HCEC 1CT (cell line): ENCODE measurements at regions not wholly inside any gene's neighbourhood (a gene's known extent, or its start where the extent isn't known, plus 50 kb on each side); places are given as distances from the start of the nearest gene placed in this dataset.

Source experiments
- DNase-seq: peaks from one replicate; pipeline ENCODE4 v3.0.0-alpha.2; 2017

DNA sequence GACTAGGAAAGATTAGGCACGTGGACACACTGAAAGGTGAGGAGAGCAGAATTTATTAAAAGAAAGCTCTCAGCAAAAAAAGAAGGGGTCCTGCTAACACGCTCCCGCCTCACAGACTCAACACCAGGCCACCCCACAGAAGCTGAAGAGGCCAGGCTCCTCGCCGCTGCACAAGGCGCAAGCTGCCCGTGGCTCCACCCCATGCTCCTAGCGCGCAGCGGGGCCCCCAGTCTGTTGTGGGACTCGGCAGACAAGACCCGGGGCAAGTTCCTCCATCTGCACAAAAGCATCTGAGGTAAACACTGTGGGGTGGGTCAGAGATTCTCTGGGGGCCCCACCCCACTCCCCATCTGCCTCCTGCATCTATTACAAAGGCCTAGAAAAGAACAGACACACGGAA lies 1462.4 kb downstream of the EFNB2 start:
- DNase-seq = no peak

DNA sequence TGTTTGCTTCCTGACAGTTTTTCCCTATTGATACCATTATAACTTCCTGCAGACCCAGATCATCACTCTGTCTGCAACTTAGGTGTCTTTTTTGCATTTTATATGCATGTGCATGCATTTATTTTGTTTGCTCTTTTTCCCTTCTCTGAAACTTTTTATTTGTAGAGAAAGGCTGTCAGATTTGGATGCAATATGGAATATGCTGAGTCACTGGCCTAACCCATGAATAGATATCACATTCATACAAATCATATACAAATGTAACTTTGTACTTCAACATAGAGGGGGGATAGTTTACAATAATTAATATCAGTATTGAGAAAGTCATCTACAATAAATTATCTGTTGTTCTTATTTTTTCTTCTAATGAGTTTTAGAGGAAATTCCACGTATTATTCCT lies 1465.0 kb downstream of the EFNB2 start:
- DNase-seq = no peak

DNA sequence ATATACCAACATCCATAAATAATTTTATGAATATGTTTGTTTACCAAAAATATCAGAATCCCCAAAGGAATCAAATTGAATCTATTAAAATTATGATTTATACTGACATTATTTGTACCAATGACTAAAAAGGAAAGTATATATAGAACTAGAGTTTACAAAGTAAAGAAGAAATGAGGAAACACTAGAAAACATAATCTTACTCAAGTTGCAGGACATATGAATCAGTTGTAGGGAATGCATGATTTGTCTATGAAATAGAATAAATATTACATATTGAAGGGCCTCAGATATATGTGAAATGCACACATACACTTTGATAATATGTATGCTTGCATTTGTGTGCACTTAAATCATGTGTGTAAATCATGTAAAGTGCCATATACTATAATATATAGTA lies 1466.4 kb downstream of the EFNB2 start:
- DNase-seq = no peak

DNA sequence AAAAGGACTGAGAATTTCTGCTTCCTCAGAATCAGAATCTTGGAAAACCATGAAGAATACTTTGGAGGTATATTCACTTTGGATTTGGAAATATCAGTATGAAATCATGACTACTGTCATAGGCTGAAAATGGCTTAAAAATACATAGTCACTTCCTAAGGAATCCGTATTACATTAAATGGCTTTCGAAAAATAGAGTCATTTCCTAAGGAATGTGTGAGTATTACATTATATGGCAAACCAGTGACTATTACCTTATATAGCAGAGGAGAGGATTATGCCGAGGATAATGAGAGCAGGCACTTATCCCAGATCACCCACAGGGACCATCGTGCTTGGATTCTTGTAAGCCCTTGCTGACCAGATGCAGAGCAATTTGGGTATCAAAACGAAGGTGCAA lies 1471.8 kb downstream of the EFNB2 start:
- DNase-seq = no peak

DNA sequence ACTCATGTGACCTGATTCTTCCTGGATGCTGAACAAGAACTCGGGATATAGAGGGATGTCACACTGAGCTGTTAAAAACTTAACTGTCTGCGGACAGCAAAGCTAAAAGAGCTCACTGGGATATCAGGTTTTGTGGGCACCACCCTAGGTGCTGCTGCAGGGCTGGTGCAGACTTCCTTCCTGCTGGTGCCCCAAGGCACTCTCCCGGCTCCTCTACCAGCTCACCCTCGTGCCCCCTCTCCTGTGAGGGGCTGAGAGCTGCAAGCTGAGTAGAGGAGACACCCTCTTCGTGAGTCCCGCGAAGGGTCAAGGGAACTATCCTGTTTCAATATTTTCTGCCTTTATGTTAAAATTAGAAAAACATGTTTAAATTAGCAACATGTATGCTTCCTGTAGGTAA lies 1475.7 kb downstream of the EFNB2 start:
- no peak for DNase-seq

DNA sequence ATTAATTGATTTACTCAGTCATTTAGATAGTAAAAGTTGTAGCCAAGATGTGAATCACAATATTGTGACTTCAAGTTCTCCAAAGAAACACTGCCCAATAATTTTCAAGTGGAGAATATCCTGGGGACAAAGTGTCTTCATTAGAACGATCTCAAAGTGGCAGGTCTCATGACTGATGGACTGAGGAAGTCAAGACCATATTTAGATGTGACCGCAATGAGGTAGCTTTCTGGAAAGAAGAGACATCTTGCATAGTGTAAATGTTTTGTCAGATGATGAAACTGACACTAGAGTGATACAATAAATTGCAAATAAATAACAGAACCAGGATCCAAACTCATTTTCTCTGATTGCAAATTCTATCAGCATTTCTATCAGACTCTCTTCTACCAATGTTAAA lies 1476.9 kb downstream of the EFNB2 start:
- no peak for DNase-seq

DNA sequence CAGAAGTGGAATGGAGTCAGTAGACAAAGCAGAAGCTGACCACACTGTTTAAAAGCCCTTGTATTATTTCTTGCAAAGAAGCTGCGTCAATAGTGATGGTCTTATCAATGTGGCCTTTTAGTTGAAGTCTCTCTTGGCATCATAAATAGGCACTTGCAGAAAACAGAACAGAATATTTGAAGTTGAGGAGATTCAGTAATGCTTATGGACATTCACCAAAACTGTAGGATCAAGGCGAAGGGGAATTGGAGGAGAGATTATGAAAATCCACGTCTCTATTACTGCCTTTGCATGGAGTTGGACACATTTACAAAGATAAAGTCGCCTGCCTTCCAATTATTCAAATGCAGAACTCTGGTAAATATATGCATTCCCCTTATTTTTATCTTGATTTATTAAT lies 1482.8 kb downstream of the EFNB2 start:
- DNase-seq = no peak

DNA sequence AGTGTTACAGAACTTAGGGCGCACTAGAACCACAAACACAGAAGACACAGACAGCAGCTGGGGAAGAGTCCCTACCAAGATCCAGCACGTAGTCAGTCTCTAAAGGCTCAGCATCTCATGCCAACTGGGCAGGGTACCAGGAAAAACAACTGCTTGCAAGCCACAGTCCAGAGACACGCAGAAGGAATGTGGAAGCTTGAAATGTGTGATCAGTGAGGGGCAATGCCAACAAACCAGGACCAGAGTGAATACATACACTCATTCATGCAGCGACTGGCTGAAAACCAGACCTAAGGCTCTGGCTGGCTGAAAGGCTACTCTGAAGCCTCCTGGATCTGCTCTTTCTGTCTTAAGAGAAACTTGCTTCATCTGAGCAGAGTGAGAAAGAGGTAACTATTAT lies 1484.8 kb downstream of the EFNB2 start:
- no peak for DNase-seq

DNA sequence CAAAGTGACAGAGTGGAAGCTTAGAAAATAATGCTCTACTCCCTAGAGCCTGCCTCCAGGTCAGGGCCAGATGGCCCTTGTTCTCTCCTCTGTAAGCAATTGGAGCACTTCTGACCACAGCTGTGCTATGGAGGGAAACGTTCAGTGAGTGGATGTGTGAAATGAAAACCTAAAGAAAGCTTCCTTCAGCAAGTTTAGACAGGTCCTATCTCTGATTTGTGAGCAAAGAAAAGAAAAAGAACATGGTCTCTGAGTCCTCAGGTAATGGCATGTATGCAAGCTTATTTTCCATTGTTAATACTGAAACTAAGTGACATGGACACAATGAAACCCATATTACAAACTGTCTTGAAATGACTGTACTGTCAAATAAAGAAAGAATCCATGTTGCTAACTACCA lies 1486.8 kb downstream of the EFNB2 start:
- no peak for DNase-seq

DNA sequence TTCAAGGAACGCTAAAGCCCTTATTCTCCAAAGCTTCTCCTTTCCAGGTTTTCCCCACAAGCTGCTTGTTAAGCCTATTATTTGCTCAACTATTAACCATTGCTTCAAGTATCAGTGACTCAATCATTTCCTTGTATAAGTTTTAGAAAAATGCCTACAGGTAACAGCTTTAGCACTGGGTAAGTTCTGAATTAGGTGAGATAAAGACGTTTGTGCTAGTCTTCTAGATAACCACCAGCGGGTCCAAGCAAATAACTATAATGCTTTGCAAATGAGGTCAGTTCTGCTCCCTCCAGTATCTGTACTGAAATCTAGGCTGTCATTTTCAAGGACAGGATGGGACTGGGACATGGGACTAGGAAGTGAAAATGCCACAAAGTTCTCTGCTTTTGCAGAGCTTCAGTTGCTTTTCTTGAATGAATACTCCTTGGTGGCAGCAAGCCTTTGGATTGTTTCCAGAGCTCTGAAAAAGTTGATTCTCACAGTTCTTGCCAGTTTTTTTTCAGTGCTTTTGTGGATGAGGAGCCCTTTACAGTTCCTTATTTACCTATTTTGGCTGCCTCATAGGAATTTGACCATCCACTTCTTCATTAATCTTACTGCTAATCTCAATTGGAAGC lies 1487.7 kb downstream of the EFNB2 start:
- no peak for DNase-seq

DNA sequence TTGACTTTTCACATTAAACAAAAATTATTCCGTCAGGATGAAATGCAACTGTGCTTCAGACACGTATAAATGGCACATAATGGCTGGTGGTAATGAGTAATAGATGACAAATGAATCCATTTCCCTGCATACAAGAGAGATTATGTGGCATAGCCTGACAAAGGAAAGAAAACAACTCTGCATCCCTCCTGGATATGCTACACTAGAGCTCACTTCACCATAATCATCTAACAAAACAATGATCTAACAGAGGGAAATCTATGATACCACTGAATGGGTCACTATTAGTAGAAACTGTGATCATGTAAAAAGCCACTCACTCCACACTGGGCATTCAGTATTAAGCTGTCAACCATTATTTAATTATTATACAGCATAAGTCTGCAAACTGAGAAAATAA lies 1498.4 kb downstream of the EFNB2 start:
- no peak for DNase-seq

DNA sequence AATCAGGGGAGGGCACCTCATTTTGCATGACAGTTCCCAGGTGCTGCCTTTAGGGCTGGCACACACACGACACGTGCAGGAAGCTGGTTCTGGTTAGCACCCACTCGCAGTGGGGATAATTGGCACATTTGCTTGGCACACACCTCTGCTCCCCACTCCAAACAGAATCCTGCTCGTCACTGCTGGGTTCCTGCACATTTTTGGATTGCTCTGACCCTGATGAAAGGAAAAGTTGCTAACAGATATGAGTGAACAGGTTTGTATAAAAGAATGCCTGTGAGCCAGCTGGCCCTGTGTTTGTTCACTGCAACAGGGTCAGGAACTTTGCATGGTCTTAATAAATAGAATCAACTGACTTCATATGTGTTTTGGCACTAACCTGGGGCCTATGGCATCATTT lies 1500.4 kb downstream of the EFNB2 start:
- no peak for DNase-seq

DNA sequence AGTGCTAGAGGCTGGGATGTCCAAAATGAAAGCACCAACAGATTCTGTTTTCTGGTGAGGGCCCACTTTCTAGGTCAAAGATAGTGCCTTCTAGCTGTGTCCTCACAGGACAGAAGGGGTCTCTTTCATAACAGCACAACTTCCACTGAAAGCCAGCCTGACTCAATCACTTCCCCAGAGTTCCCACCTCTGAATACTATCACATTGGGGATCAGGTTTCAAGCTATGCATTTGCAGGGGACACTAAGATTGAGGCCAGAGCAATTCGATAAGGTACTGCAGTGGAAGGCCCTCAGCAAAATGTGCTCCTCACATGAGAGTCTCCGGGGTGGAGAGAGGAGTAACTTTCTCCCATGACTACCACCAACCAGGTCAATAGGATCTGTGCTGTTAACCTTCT lies 1501.5 kb downstream of the EFNB2 start:
- DNase-seq = no peak

DNA sequence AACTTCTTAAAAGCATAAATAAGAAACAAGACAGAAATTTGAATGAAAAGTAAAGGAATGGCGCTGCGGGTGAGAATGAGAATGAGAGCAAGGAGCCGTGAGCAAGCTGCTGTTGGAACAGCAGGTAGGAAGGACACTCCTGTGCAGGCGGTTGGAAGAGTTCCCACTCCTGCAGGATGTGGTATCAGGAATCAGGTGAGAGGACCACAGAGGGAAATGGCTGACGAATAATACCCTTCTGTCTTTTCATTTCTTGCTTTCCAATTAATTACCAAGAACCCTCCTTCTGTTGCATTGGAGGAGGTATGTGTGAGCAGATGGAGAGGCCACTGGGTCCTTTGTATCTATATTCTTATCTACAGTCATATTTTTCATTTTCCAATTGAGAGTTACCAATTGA lies 1504.2 kb downstream of the EFNB2 start:
- no peak for DNase-seq

DNA sequence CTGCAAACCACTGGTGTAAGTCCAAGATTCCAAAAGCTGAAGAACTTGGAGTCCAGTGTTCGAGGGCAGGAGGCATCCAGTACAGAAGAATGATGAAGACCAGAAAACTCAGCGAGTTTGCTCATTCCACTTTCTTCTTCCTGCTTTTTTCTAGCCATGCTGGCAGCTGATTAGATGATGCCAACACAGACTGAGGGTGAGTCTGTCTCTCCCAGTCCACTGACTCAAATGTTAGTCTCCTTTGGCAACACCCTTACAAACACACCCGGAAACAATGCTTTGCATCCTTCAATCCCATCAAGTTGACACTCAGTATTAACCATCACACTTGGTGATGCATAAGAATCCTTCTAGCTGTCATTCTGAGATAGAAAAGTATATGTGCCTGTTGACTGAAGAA lies 1504.6 kb downstream of the EFNB2 start:
- no peak for DNase-seq

DNA sequence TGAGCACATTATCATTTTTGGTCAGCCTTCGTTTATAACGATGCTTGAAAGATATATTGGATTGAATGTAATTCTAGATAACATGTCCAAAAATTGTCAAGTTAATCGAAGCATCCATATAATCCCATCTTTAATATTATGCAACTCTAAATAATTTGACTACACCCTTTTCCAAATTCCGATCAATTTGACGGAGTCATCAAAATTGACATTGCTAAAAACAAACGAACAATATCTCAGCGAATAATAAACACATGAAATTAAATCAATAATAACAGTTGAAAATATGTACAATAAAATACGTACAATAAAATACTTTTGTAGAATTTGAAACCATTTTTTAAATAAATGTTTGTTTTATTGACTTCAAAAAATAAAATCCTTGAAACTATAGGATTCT lies 1516.4 kb downstream of the EFNB2 start:
- DNase-seq = no peak

DNA sequence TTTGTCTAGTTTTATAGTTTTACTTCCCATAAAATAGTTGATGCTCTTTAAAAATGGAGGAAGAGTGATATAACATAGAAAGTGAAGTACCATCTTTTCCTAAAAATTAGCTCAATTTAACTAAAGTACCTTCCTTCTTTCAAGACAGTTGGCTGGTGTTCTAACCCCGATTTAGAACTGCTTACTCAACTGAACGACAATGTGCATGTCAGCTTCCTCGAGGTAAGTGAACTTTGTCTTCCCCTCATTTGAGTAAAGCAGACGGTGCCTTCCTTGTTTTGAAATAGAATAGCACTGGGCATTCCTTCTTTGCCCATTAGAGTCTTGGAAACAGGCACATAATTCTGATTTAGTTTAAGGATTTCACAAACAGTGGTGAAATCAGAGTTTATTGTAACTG lies 1519.2 kb downstream of the EFNB2 start:
- no peak for DNase-seq

DNA sequence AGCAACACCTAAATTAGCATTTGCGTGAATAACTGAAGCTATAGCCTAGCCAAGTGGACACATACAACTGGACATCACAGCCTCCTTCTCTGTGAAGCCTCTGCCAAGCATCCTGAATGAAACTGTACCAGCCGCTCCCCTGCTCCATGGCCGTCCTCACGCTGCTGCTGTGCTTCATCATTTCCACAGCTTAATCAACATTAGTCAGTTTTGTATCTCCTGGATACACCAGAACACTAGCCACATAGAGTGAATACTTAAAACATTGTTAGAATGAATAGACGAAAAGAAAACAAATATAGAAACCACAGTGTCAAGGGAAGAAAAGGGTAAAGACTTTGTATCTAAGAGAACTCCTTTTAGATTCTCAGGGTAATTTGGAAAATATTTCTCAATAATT lies 1526.9 kb downstream of the EFNB2 start:
- DNase-seq = no peak

DNA sequence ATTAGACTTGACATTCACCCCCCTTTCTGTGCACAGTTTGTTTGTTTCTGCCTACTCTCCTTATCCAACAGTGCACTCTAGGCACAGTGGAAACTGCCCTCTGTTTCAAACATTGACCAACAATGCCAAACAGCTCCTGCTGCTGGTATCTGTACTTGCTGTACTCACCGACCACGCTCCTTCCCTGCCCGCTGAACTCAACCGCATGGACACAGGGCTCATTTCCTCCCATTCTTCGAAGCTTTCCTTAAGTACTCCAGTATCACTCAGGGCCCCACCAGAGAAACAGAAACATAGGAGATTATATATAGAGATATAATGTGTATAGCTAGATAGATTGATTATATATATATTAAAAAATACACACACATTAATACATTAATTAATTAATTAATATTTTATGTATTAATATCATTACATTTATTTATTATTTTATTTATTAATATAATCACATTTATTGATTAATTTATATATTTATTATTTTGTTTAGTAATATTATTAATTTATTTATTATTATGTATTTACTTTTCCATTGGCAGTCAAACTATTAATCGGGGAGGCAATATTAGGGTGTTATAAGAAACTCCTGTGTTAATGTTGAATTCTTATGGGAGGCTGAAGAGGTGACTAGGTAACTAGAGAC lies 1528.2 kb downstream of the EFNB2 start:
- DNase-seq = no peak

DNA sequence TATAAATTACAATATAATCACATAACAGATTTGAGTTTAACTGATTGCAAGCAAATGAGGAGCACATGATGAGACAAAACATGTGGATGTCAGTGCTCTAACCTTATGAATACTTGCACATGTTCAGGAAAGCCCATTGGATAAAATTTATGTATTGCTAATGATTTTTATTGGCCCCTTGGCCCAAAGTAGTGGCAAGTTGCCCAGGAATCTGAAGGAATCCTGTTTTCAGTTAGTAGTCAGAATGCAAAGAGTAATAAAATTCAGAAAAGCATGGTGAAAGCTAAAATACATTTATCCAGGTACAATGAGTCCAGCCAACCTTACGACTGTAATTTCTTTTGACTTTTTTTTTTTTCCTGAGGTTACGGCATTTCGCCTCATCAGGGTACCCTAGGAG lies 1539.4 kb downstream of the EFNB2 start:
- no peak for DNase-seq

DNA sequence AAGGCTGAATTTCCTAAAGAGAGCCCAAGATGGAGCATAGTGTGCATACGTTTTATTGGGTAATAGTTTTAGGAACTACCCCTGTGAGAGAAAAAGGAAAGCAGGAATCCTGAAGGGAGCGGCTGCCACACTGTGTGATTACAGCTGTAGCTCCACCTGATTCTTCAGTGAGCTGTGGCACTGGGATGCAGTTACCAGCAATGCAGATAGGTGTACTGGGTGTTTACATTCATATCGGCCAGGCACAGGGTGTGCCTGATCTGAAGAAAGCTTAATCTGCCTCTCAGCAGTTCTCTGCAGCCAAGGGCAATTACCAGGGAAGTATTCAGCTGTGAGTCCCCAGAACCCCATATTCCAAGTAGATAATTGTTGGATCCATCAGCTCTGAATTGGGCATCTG lies 1541.8 kb downstream of the EFNB2 start:
- no peak for DNase-seq

DNA sequence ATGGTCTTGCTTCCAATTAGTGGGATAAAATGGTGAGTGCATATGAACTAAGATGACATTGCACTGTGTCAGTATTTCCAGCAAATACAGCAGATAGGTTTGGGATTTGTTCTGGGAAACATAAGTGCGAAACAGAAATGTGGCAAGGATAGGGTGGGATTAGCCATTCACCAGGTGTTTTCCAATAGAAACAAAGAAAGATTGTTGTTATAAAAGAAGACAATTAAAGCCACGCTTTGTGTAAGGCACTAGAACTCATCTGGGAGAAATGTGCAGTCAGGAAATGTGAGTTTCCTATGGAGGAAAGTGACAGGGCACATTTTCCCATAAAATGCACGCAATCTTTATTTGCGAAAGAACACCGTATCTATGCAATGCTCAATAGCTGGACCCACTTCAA lies 1547.8 kb downstream of the EFNB2 start:
- DNase-seq = no peak

DNA sequence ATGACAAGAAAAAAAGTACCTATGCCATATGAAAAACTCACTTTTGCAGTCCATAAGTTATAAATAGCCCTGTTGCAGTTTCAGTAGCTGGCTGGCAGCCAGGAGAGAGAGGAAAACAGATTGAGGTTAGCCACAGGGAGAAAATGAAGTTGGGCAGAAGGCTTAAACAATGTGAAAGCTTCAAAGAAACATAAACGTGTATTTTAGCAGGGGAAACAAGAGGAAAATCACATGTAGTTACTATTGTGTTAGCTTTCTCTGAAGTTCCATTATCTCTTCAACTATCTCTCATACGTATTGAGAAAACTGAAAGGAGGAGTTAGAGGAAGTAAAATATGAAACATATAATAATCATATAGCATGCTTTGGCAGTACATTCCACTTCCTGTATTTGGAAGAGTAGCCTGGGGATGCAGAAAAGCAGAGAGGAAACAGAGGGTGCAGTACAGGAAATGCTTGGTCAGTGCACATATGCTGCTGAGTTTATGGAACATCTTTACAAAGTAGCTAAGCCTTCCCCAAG lies 1551.1 kb downstream of the EFNB2 start:
- no peak for DNase-seq

DNA sequence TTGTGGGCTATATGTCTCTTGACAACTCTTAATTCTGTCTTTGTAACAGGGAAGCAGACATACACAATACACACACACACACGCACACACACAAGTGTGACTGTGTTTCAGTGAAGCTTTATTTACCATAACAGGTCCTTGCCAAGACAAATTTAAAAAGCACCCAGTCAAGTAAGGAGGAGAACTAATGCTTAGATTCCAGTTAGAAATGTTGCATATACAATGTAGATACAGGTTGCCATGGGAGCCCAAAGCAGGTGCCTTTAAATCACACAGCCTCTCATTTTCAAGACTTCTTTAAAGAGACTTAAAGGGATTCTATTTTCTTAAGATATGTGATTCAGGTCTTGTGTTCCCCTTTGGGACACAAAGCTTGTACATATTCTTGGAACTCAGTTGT lies 1551.9 kb downstream of the EFNB2 start:
- no peak for DNase-seq

DNA sequence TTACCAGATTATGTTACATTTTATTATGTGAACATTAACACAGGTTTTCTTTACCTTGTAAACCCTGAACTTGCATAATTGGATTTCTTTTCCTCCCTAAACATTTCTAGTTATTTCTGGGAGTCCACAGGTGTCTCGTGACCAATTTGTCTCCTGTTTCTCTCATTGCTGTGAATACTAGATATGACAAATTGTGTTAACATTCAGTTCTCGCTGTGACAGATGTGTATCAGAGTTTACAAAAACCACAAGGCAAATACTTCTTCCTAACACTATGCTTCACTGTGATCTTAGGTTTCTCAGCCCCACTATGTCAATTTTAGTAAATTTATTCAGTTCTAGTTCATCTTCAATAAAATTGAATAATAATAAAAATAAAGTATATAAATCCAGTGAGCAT lies 1554.9 kb downstream of the EFNB2 start:
- DNase-seq = no peak
